Ecto neural progenitor cell (in vitro differentiated cells): ENCODE measurements at regions not wholly inside any gene's neighbourhood (a gene's known extent, or its start where the extent isn't known, plus 50 kb on each side); places are given as distances from the start of the nearest gene placed in this dataset.

Source experiments
- DNase-seq: peaks from one replicate; pipeline ENCODE4 v3.0.0-alpha.2; 2018; ENCODE audit warnings: low spot score

GRCh38 chr1:208785629-208786028 is 541.4 kb upstream of the PLXNA2 start:
- DNase-seq = no peak

GRCh38 chr1:208787219-208787618 is 543.0 kb upstream of the PLXNA2 start:
- no peak for DNase-seq

DNA sequence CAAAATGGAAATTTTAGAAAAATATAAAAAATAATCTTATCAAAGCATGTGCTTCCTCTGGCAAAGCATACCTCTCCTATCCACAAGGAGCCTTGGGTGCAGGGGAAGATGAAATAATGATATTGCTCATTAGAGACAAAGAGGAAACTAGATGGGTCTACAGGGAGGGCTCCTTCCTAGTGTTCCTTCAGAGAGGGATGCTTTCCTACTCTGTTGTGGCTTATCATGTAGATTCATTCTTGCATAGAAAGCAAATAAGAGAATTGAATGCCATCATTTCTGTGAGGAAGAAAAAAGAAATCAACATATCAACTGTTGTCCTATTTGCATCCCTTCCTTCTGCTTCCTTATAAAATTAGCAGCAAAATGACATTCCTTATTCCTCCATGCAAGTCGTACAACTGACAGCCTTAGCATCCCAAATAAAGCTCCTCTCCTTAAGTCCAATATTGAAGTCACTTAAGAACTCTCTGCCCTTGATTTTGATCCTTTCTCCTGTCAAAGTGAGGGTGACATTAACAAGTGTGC is 543.9 kb upstream of the PLXNA2 start:
- DNase-seq = no peak

DNA sequence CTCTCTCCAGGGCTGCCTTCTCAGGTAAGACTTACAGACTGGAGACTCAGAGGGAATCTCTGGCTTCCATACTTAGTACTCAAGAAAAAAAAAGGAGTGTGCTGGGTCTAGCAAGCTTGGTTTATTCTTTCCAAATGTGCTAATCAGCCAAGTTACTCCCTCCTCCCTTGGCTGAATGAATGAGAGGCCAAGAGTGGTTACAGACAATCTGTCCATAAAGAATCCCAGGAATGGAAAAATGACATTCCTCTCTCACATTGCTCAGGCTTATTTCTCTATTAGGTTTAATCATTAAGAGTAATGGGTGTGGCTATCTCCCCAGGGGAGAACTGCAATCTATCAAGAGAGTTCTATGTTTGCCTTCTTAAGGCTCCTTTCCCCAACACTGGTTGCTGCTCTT is 547.3 kb upstream of the PLXNA2 start:
- no peak for DNase-seq

DNA sequence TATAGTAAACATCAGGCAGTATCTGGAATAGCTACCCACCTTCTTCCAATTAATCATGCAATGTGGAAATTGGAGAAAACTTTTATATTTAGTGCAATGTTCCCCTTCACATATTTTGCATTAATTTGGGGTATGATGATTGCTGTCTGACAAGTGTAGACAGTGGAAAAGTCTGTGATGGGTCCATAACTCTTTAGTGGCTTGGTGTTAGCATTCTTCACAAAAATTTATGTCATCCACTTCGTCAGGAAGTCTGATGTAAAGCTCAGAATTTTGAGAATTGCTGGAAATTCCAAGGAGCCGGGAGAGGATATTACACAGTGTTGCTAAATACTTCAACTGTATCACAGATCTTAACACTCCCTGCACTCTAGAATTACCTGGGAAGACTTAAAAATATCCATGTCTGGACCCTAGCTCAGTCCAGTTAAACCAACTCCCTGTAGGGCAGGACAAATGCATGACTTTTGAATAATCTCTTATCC is 549.7 kb upstream of the PLXNA2 start:
- DNase-seq = no peak

- no peak for DNase-seq
Measured at GRCh38 chr1:208799186-208799585, 555.0 kb upstream of the PLXNA2 start.

GRCh38 chr1:208803011-208803811 is 559.0 kb upstream of the PLXNA2 start:
- DNase-seq = no peak

DNA sequence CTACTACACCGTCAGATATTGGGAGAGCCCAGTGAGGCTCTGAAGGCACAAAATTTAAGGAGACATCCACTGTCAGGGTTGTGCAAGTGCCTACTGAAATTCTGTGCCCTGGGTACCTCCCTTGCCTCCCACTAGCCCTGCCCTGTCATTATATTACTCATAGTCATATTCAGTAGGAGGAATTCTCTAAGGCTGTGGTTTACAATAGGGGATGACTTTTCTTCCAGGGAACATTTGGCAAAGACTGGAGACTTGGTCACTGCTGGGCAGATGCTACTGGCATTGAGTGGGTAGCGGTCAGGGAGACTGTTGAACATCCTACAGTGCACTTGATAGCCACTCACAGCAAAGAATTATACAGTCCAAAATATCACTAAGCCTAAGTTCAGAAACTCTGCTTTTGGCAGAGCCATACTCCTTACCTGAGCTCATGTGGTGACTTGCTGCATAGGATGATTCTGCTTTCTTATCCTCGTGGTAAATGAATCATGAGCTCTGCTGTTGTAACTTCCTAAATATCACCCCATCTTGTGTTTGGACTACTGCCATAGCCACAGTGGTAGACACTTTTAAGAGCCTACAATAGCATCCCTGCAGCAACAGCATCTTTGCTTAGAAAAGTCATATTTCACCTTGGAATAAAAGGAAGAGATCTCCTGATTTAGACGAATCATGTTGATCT is 563.4 kb upstream of the PLXNA2 start:
- no peak for DNase-seq

DNA sequence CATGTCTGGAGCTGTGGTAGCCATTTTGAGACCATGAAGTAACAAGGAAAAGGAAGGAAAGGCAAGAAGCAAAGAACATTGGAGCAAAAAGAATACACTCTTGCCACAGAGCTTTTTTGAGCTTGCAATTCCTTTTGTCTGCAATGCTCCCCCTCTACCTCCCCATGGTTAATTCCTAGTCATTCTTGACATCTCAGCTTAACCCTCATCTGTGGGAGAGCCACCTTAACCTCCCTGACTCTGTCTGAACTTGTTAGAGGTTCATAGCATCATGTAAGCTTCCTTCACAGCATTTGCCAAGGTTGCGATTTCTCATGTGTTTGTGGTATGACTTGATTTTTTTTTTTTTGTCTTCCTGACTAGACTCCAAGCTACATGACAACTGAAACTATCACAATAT is 564.1 kb upstream of the PLXNA2 start:
- DNase-seq = no peak

DNA sequence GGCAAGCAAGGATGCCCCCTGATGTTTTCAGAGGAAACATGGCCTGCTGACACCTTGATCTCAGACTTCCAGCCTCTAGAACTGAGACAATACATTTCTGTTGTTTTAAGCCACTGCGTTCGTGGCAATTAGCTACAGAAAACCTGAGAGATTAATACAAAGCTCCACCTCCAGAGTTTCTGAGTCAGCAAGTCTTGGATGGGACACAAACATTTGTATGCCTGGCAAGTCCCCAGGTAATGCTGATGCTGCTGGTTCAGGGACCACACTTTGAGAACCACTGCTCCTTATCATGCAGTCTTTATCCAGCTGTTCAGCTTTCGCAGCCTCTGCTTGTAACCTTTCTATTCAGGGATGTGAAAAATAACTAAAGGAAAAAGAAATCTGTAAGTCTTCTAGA is 565.7 kb upstream of the PLXNA2 start:
- DNase-seq = no peak

GRCh38 chr1:208818770-208819445 is 574.7 kb upstream of the PLXNA2 start:
- DNase-seq = no peak

GRCh38 chr1:208820580-208821212 is 576.5 kb upstream of the PLXNA2 start:
- no peak for DNase-seq

GRCh38 chr1:208821939-208822338 is 577.8 kb upstream of the PLXNA2 start:
- no peak for DNase-seq

- no peak for DNase-seq
Measured at GRCh38 chr1:208825300-208825699, 581.1 kb upstream of the PLXNA2 start.

- DNase-seq = no peak
Measured at GRCh38 chr1:208829595-208829994, 585.4 kb upstream of the PLXNA2 start.

- DNase-seq = no peak
Measured at GRCh38 chr1:208834381-208835096, 590.4 kb upstream of the PLXNA2 start.

DNA sequence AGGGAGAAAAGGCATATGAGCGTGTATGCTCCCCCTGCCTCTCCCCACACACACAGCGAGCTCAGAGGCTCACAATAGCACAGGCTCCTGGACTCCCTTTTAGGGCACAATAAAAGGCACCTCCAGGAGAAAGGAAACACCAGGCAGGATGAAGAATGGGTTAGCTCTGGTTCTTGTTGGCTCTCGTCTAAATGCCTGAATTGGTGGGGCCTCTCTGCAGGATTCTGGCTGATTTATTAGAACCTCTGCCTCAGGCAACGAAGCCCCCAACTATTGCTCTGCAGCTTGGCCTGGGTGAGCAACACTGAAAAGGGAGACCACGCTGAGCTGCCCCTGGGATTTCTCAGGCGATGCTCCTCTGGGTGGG is 590.9 kb upstream of the PLXNA2 start:
- no peak for DNase-seq

GRCh38 chr1:208835781-208836180 is 591.6 kb upstream of the PLXNA2 start:
- DNase-seq = no peak

- DNase-seq = no peak
Measured at GRCh38 chr1:208837242-208837641, 593.1 kb upstream of the PLXNA2 start.

- no peak for DNase-seq
Measured at GRCh38 chr1:208841436-208841835, 597.3 kb upstream of the PLXNA2 start.

- DNase-seq = no peak
Measured at GRCh38 chr1:208842451-208842850, 598.3 kb upstream of the PLXNA2 start.

GRCh38 chr1:208844158-208844557 is 600.0 kb upstream of the PLXNA2 start:
- no peak for DNase-seq
